22Rv1 (cell line): ENCODE measurements at regions not wholly inside any gene's neighbourhood (a gene's known extent, or its start where the extent isn't known, plus 50 kb on each side); places are given as distances from the start of the nearest gene placed in this dataset.

Source experiments
- H3K27ac ChIP-seq: fragments of 450-650 bp; 2 replicates; pipeline ENCODE4 v1.5.1; 2017
- ZFX ChIP-seq: fragments of 450-650 bp; IDR thresholded peaks from 2 replicates; pipeline ENCODE4 v1.6.1; 2017; ENCODE audit warnings: antibody characterized with exemption, borderline replicate concordance
- TF ChIP-seq, protein P1 (sequence below): fragments of 450-650 bp; IDR thresholded peaks from 2 replicates; pipeline ENCODE4 v1.5.1; 2017; ENCODE audit warnings: mild to moderate bottlenecking

DNA sequence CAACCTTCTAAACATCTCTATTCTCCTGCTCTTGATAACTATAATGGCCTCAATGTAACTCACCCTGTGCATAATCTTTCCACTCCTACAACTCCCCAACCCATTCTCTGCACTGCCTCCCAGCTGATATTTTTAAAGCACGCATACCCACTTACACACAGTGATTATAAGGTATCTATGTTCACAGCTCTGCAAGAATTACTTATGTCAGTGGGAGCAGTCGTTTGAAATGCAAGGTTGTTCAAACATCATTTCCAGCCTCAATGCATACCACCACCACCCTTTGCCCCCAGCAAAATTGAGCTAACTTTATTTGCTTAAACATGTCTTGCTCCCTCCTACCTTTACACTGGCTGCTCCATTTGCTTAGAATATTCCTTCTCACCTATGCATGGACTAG, 506.0 kb downstream of the RFPL4B start:
- H3K27ac ChIP-seq: no peak overlapping the region
- TF ChIP-seq ZFX: no peak
- TF ChIP-seq, protein P1, sequence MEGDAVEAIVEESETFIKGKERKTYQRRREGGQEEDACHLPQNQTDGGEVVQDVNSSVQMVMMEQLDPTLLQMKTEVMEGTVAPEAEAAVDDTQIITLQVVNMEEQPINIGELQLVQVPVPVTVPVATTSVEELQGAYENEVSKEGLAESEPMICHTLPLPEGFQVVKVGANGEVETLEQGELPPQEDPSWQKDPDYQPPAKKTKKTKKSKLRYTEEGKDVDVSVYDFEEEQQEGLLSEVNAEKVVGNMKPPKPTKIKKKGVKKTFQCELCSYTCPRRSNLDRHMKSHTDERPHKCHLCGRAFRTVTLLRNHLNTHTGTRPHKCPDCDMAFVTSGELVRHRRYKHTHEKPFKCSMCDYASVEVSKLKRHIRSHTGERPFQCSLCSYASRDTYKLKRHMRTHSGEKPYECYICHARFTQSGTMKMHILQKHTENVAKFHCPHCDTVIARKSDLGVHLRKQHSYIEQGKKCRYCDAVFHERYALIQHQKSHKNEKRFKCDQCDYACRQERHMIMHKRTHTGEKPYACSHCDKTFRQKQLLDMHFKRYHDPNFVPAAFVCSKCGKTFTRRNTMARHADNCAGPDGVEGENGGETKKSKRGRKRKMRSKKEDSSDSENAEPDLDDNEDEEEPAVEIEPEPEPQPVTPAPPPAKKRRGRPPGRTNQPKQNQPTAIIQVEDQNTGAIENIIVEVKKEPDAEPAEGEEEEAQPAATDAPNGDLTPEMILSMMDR: no peak

- H3K27ac ChIP-seq: no peak overlapping the region
- no peak for TF ChIP-seq ZFX
- TF ChIP-seq, protein P1: no peak
Measured at GRCh38 chr6:112863753-112864152, 516.6 kb downstream of the RFPL4B start.

DNA sequence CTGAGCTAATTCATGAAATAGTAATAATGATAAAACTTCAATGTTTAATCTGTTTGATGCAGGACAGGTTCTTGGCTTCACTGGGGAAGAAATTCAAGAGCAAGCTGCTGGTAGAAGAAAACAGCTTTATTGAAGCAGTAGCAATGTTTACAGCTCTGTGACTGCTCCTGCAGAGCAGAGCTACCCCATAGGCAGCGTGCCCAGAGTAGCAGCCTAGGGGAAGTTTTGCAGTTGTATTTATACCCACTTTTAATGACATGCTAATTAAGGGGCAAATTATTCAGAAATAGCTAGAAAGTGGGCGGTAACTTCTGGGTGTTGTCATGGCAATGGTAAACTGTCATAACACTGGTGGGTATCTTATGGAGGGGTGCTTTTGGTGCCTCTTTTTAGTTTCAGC, 518.0 kb downstream of the RFPL4B start:
- no peak overlapping the region for H3K27ac ChIP-seq
- no peak for TF ChIP-seq ZFX
- TF ChIP-seq, protein P1: no peak

- TF ChIP-seq, protein P1: no peak
- TF ChIP-seq ZFX: no peak
- no peak overlapping the region for H3K27ac ChIP-seq
Measured at GRCh38 chr6:112874881-112875280, 527.8 kb downstream of the RFPL4B start.

DNA sequence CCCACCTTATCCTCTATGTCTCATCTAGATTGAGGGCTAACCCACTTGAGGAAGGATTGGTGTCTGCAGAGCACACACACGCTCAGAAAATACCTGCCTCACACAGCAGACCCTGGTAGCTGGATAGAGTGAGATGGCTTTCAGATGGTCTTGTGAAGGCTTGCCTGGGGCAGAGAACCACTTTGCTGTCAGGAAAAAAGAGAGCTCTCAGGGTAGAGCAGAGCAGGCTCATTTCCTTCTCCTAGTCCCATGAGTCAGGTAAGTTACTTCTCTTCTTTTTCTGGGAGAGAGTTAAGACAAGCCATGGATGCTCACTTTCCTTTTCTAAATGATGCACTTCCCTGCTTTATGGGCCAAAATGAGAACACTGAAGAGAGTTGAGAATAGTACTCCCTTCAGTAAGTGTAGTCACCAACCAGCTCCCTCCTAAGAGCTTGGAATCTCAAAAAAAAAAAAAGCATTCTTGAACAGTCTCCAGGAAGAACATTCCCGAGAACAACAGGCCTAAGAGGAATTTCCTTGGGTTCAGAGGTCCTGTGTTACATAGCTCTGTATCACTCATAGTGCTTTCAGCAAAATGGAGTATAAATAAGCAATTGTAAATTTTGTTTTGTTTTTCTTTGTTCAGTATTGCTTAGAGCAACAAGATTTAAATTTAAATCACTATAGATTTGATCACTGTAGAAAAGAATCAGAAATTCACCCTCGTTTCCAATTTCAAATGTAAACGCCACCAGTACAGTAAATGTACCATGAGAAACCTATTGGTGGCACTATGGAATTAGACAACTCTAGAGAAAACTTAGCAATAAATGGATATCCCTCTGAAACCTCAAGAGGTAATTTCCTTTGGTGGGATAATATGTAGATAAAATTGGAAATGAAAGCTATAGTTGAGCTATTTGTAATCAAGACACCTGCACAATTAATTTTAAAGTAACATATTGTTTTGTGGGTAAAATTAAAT, 530.3 kb downstream of the RFPL4B start:
- TF ChIP-seq, protein P1: no peak
- no peak for TF ChIP-seq ZFX
- H3K27ac ChIP-seq: no peak overlapping the region

- no peak overlapping the region for H3K27ac ChIP-seq
- no peak for TF ChIP-seq ZFX
- TF ChIP-seq, protein P1: peak; percentile 77
Measured at GRCh38 chr6:112879920-112880413, 532.8 kb downstream of the RFPL4B start.

GRCh38 chr6:112881027-112881426, 533.9 kb downstream of the RFPL4B start:
- TF ChIP-seq ZFX: no peak
- TF ChIP-seq, protein P1: no peak
- no peak overlapping the region for H3K27ac ChIP-seq
